ENCODE measurements at regions not wholly inside any gene's neighbourhood (a gene's known extent, or its start where the extent isn't known, plus 50 kb on each side); places are given as distances from the start of the nearest gene placed in this dataset.
A peak's percentile ranks its signal among the peaks of the same experiment; 100 is the strongest.

- Histone ChIP-seq H3K4me1 (ENCODE audit: insufficient read depth, low read length) (peaks cover 59% of the 10 kb centered on the region), H3K36me3 (replicated peaks in 1 of 2; ENCODE audit: control insufficient read depth in 1 of 2, insufficient read depth in 2 of 2, low read length in 2 of 2) (no peaks in the 10 kb centered on the region), H2AFZ (ENCODE audit: low read length) (no peak overlapping the region), H3K79me2 (ENCODE audit: insufficient read depth, low read length) (no peaks in the 10 kb centered on the region), H3K4me2 (ENCODE audit: low read depth, low read length) (peak overlapping the region; percentile 85), H3K9ac (ENCODE audit: insufficient read depth, low read depth, low read length) (no peak overlapping the region; the same call in 1 of the 2 replicates), H3K9me3 (ENCODE audit: low read length) (no peaks in the 10 kb centered on the region), H3K27ac (ENCODE audit: extremely low read length, insufficient read depth, low read length) (peak overlapping the region; percentile 68), H4K20me1 (ENCODE audit: insufficient read depth, low read length) (peaks cover 9% of the 10 kb centered on the region; the same call in 1 of the 2 replicates), H3K27me3 (ENCODE audit: control insufficient read depth in 1 of 2, insufficient read depth in 2 of 2, low read length in 2 of 2) (peaks cover 5 to 59% of the 10 kb centered on the region in 2 experiments), H3K4me3 (replicated peaks in 1 of 3; ENCODE audit: insufficient read depth in 1 of 3, low read depth in 2 of 3, low read length in 3 of 3) (peak overlapping the region in 2 of 3 experiments; percentile 21 to 59; a peak in 3 of 6 replicates)
- WGBS (ENCODE audit: low lambda C conversion rate): 2% methylated on average over 12 of the region's 30 CpGs
- peak; percentile 79 for DNase-seq (ENCODE audit: low spot score)
- CTCF ChIA-PET (ENCODE audit: low intra/inter-chr PET ratio, low total read pairs): no interaction called here
- ATAC-seq: peak; percentile 91
- in situ Hi-C loops (cut with HindIII; ENCODE audit: extremely low pct_ligation_motif_present, low pct_unique_long_range_greater_than_20kb) (no loop called here), intact Hi-C loops (cut with micrococcal nuclease; ENCODE audit: unreplicated experiment) (loop anchor here (1.0 to 5.0 kb wide), 4 partner anchors 18 to 162 kb away; no protein-coding TSS in a partner anchor)
- BruUV-seq (replicated peaks): no TSS peak
- POLR2A ChIA-PET: interaction anchor here (1.0 to 2.0 kb wide), 12 partner anchors 13 to 115 kb away, joined by 3 to 11 read pairs (median 4); no protein-coding TSS in a partner anchor
- FAIRE-seq: peak; percentile 88
- TF ChIP-seq DRAP1 (CRISPR knock-in tag; IDR thresholded peaks at IDR 0.05) (peak; percentile 47; the same call in 1 of the 2 replicates), ZNF839 (CRISPR knock-in tag; IDR thresholded peaks at IDR 0.05; ENCODE audit: borderline replicate concordance) (no peak), NFYB (CRISPR knock-in tag; IDR thresholded peaks at IDR 0.05) (no peak), ZKSCAN8 (CRISPR knock-in tag; IDR thresholded peaks at IDR 0.05; ENCODE audit: borderline replicate concordance) (0 out of 2 replicates have a peak, but pooled peaks have one; percentile 51), ZFP36 (IDR thresholded peaks at IDR 0.05; ENCODE audit: borderline replicate concordance, low read depth, low read length, partially characterized antibody) (no peak), ZHX2 (IDR thresholded peaks at IDR 0.05; ENCODE audit: low read depth) (peak; percentile 60; the same call in 1 of the 2 replicates), ZHX2 (CRISPR knock-in tag; IDR thresholded peaks at IDR 0.05; ENCODE audit: borderline replicate concordance) (0 out of 2 replicates have a peak, but pooled peaks have one; percentile 45)
- TF ChIP-seq, protein P1, sequence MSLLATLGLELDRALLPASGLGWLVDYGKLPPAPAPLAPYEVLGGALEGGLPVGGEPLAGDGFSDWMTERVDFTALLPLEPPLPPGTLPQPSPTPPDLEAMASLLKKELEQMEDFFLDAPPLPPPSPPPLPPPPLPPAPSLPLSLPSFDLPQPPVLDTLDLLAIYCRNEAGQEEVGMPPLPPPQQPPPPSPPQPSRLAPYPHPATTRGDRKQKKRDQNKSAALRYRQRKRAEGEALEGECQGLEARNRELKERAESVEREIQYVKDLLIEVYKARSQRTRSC (CRISPR knock-in tag; IDR thresholded peaks at IDR 0.05; ENCODE audit: low read depth): no peak
- TF ChIP-seq, protein P2, sequence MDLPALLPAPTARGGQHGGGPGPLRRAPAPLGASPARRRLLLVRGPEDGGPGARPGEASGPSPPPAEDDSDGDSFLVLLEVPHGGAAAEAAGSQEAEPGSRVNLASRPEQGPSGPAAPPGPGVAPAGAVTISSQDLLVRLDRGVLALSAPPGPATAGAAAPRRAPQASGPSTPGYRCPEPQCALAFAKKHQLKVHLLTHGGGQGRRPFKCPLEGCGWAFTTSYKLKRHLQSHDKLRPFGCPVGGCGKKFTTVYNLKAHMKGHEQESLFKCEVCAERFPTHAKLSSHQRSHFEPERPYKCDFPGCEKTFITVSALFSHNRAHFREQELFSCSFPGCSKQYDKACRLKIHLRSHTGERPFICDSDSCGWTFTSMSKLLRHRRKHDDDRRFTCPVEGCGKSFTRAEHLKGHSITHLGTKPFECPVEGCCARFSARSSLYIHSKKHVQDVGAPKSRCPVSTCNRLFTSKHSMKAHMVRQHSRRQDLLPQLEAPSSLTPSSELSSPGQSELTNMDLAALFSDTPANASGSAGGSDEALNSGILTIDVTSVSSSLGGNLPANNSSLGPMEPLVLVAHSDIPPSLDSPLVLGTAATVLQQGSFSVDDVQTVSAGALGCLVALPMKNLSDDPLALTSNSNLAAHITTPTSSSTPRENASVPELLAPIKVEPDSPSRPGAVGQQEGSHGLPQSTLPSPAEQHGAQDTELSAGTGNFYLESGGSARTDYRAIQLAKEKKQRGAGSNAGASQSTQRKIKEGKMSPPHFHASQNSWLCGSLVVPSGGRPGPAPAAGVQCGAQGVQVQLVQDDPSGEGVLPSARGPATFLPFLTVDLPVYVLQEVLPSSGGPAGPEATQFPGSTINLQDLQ (CRISPR knock-in tag; IDR thresholded peaks at IDR 0.05): no peak
These were observed 164.4 kb upstream of the GSE1 start for GRCh38 chr16:85448557-85449190.
